ENCODE measurements at regions not wholly inside any gene's neighbourhood (a gene's known extent, or its start where the extent isn't known, plus 50 kb on each side); places are given as distances from the start of the nearest gene placed in this dataset.

DNA sequence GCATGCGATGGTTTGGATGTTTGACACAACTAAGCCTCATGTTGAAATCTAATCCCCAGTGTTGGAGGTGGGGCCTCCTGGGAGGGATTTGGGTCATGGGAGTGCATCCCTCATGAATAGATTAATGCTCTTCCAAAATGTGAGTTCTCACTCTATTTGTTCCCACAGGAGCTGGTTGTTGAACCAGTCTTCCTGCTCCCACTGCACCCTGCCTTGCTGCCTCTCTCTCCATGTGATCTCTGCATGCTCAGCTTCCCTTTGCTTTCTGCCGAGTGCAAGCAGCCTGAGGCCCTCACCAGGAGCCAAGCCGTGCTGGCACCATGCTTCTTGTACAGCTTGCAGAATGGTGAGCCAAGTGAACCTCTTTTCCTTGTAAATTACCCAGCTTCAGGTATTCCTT lies 206.8 kb downstream of the VAPA start:
- no peak overlapping the region; the same call in 1 of the 2 replicates for H3K27ac Mint-ChIP-seq
- TF ChIP-seq JUNB (IDR thresholded peaks at IDR 0.05; ENCODE audit: unreplicated experiment) (no peak), CREB1 (CRISPR knock-in tag; IDR thresholded peaks at IDR 0.05; ENCODE audit: low read depth) (no peak), EZH2phosphoT487 (IDR thresholded peaks at IDR 0.05; ENCODE audit: unreplicated experiment) (no peak), ZNF114 (CRISPR knock-in tag; IDR thresholded peaks at IDR 0.05) (no peak), NANOG (IDR thresholded peaks at IDR 0.05; ENCODE audit: borderline replicate concordance) (no peak), ZNF331 (CRISPR knock-in tag; IDR thresholded peaks at IDR 0.05; ENCODE audit: low read depth) (no peak), STAT1 (IDR thresholded peaks at IDR 0.05; ENCODE audit: unreplicated experiment) (no peak), POLR2AphosphoS5 (IDR thresholded peaks at IDR 0.05; ENCODE audit: low read depth) (no peak), EZH2 (IDR thresholded peaks at IDR 0.05; ENCODE audit: low read depth, unreplicated experiment) (no peak)
- TF ChIP-seq, protein P1, sequence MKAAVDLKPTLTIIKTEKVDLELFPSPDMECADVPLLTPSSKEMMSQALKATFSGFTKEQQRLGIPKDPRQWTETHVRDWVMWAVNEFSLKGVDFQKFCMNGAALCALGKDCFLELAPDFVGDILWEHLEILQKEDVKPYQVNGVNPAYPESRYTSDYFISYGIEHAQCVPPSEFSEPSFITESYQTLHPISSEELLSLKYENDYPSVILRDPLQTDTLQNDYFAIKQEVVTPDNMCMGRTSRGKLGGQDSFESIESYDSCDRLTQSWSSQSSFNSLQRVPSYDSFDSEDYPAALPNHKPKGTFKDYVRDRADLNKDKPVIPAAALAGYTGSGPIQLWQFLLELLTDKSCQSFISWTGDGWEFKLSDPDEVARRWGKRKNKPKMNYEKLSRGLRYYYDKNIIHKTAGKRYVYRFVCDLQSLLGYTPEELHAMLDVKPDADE (IDR thresholded peaks at IDR 0.05), result no peak
- TF ChIP-seq, protein P2, sequence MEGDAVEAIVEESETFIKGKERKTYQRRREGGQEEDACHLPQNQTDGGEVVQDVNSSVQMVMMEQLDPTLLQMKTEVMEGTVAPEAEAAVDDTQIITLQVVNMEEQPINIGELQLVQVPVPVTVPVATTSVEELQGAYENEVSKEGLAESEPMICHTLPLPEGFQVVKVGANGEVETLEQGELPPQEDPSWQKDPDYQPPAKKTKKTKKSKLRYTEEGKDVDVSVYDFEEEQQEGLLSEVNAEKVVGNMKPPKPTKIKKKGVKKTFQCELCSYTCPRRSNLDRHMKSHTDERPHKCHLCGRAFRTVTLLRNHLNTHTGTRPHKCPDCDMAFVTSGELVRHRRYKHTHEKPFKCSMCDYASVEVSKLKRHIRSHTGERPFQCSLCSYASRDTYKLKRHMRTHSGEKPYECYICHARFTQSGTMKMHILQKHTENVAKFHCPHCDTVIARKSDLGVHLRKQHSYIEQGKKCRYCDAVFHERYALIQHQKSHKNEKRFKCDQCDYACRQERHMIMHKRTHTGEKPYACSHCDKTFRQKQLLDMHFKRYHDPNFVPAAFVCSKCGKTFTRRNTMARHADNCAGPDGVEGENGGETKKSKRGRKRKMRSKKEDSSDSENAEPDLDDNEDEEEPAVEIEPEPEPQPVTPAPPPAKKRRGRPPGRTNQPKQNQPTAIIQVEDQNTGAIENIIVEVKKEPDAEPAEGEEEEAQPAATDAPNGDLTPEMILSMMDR (conservative IDR thresholded peaks at IDR 0.05; ENCODE audit: low read depth in 2 of 2), result no peak
- TF ChIP-seq, protein P3, sequence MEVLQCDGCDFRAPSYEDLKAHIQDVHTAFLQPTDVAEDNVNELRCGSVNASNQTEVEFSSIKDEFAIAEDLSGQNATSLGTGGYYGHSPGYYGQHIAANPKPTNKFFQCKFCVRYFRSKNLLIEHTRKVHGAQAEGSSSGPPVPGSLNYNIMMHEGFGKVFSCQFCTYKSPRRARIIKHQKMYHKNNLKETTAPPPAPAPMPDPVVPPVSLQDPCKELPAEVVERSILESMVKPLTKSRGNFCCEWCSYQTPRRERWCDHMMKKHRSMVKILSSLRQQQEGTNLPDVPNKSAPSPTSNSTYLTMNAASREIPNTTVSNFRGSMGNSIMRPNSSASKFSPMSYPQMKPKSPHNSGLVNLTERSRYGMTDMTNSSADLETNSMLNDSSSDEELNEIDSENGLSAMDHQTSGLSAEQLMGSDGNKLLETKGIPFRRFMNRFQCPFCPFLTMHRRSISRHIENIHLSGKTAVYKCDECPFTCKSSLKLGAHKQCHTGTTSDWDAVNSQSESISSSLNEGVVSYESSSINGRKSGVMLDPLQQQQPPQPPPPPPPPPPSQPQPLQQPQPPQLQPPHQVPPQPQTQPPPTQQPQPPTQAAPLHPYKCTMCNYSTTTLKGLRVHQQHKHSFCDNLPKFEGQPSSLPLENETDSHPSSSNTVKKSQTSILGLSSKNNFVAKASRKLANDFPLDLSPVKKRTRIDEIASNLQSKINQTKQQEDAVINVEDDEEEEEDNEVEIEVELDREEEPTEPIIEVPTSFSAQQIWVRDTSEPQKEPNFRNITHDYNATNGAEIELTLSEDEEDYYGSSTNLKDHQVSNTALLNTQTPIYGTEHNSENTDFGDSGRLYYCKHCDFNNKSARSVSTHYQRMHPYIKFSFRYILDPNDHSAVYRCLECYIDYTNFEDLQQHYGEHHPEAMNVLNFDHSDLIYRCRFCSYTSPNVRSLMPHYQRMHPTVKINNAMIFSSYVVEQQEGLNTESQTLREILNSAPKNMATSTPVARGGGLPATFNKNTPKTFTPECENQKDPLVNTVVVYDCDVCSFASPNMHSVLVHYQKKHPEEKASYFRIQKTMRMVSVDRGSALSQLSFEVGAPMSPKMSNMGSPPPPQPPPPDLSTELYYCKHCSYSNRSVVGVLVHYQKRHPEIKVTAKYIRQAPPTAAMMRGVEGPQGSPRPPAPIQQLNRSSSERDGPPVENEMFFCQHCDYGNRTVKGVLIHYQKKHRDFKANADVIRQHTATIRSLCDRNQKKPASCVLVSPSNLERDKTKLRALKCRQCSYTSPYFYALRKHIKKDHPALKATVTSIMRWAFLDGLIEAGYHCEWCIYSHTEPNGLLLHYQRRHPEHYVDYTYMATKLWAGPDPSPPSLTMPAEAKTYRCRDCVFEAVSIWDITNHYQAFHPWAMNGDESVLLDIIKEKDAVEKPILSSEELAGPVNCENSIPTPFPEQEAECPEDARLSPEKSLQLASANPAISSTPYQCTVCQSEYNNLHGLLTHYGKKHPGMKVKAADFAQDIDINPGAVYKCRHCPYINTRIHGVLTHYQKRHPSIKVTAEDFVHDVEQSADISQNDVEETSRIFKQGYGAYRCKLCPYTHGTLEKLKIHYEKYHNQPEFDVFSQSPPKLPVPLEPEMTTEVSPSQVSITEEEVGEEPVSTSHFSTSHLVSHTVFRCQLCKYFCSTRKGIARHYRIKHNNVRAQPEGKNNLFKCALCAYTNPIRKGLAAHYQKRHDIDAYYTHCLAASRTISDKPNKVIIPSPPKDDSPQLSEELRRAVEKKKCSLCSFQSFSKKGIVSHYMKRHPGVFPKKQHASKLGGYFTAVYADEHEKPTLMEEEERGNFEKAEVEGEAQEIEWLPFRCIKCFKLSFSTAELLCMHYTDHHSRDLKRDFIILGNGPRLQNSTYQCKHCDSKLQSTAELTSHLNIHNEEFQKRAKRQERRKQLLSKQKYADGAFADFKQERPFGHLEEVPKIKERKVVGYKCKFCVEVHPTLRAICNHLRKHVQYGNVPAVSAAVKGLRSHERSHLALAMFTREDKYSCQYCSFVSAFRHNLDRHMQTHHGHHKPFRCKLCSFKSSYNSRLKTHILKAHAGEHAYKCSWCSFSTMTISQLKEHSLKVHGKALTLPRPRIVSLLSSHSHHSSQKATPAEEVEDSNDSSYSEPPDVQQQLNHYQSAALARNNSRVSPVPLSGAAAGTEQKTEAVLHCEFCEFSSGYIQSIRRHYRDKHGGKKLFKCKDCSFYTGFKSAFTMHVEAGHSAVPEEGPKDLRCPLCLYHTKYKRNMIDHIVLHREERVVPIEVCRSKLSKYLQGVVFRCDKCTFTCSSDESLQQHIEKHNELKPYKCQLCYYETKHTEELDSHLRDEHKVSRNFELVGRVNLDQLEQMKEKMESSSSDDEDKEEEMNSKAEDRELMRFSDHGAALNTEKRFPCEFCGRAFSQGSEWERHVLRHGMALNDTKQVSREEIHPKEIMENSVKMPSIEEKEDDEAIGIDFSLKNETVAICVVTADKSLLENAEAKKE (CRISPR knock-in tag; IDR thresholded peaks at IDR 0.05), result no peak
- TF ChIP-seq, protein P4, sequence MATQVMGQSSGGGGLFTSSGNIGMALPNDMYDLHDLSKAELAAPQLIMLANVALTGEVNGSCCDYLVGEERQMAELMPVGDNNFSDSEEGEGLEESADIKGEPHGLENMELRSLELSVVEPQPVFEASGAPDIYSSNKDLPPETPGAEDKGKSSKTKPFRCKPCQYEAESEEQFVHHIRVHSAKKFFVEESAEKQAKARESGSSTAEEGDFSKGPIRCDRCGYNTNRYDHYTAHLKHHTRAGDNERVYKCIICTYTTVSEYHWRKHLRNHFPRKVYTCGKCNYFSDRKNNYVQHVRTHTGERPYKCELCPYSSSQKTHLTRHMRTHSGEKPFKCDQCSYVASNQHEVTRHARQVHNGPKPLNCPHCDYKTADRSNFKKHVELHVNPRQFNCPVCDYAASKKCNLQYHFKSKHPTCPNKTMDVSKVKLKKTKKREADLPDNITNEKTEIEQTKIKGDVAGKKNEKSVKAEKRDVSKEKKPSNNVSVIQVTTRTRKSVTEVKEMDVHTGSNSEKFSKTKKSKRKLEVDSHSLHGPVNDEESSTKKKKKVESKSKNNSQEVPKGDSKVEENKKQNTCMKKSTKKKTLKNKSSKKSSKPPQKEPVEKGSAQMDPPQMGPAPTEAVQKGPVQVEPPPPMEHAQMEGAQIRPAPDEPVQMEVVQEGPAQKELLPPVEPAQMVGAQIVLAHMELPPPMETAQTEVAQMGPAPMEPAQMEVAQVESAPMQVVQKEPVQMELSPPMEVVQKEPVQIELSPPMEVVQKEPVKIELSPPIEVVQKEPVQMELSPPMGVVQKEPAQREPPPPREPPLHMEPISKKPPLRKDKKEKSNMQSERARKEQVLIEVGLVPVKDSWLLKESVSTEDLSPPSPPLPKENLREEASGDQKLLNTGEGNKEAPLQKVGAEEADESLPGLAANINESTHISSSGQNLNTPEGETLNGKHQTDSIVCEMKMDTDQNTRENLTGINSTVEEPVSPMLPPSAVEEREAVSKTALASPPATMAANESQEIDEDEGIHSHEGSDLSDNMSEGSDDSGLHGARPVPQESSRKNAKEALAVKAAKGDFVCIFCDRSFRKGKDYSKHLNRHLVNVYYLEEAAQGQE (IDR thresholded peaks at IDR 0.05; ENCODE audit: unreplicated experiment), result no peak

More for the DNA sequence above, 206.8 kb downstream of the VAPA start:
- no peaks in the 10 kb centered on the region for H3K36me3 Mint-ChIP-seq (ENCODE audit: low read depth)
- H3K27me3 ChIP-seq (ENCODE audit: insufficient read depth), result no peaks in the 10 kb centered on the region
- H3K27me3 Mint-ChIP-seq (ENCODE audit: insufficient read depth, low read depth, poor library complexity), result peaks cover 5% of the 10 kb centered on the region
- no peak overlapping the region for H3K4me3 Mint-ChIP-seq
- H3K4me2 ChIP-seq, result no peak overlapping the region
- peak overlapping the region; percentile 43; the same call in 1 of the 2 replicates for H2AFZ ChIP-seq
- DNase-seq (ENCODE audit: low spot score), result no peak
- peaks cover 5% of the 10 kb centered on the region; the same call in 2 of the 3 replicates for H3K9me3 Mint-ChIP-seq
- H4K20me1 ChIP-seq (replicated peaks; ENCODE audit: insufficient read depth), result no peaks in the 10 kb centered on the region
- H3K79me2 ChIP-seq (replicated peaks; ENCODE audit: insufficient read depth), result no peaks in the 10 kb centered on the region
- H3K4me3 ChIP-seq, result no peak overlapping the region
- no peaks in the 10 kb centered on the region for H3K36me3 ChIP-seq (ENCODE audit: insufficient read depth)
- ATAC-seq, result no peak
- 0 out of 2 replicates have a peak, but pooled peaks cover under 1% of the 10 kb centered on the region for H3K9me2 ChIP-seq (ENCODE audit: insufficient read depth)
- no peak overlapping the region for H3K27ac ChIP-seq (ENCODE audit: low read depth)
- H3K4me1 Mint-ChIP-seq, result peaks cover 44% of the 10 kb centered on the region
- H3K4me1 ChIP-seq (ENCODE audit: insufficient read depth), result peaks cover 19% of the 10 kb centered on the region
- no peaks in the 10 kb centered on the region for H3F3A ChIP-seq (replicated peaks; ENCODE audit: low read depth)
